ENCODE measurements at regions not wholly inside any gene's neighbourhood (a gene's known extent, or its start where the extent isn't known, plus 50 kb on each side); places are given as distances from the start of the nearest gene placed in this dataset.

DNA sequence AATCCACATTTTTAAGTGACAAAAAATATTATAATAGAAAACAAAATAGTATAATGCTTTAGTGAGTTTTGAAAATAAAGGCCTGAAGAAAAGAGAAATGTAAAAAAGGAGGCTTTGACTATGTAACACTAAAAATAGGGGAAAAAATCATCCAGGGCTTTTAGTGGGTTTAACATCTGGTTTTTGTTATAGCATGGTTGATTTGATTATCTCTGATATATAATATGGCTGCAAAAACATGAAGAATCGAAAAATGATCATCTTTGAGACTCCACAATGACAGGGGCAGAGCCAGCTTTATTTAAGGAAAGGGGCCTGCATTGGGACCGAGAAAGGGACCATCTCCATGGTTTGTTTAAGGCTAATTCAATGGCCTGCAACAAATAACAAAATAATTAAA lies 393.8 kb downstream of the PLK2 start:
- H3K27ac Mint-ChIP-seq (ENCODE audit: unreplicated experiment), result no peak overlapping the region
- H3K27me3 Mint-ChIP-seq (ENCODE audit: unreplicated experiment), result no peaks in the 10 kb centered on the region
- no peaks in the 10 kb centered on the region for H3K4me1 Mint-ChIP-seq (ENCODE audit: low read depth, unreplicated experiment)
- no peak for DNase-seq
- no peak overlapping the region for H3K4me3 Mint-ChIP-seq (ENCODE audit: unreplicated experiment)
- no peaks in the 10 kb centered on the region for H3K9me3 Mint-ChIP-seq (ENCODE audit: unreplicated experiment)
- H3K36me3 Mint-ChIP-seq (ENCODE audit: unreplicated experiment), result no peaks in the 10 kb centered on the region
- TF ChIP-seq, protein P1, sequence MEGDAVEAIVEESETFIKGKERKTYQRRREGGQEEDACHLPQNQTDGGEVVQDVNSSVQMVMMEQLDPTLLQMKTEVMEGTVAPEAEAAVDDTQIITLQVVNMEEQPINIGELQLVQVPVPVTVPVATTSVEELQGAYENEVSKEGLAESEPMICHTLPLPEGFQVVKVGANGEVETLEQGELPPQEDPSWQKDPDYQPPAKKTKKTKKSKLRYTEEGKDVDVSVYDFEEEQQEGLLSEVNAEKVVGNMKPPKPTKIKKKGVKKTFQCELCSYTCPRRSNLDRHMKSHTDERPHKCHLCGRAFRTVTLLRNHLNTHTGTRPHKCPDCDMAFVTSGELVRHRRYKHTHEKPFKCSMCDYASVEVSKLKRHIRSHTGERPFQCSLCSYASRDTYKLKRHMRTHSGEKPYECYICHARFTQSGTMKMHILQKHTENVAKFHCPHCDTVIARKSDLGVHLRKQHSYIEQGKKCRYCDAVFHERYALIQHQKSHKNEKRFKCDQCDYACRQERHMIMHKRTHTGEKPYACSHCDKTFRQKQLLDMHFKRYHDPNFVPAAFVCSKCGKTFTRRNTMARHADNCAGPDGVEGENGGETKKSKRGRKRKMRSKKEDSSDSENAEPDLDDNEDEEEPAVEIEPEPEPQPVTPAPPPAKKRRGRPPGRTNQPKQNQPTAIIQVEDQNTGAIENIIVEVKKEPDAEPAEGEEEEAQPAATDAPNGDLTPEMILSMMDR (IDR thresholded peaks at IDR 0.05; ENCODE audit: partially characterized antibody, unreplicated experiment), result no peak

DNA sequence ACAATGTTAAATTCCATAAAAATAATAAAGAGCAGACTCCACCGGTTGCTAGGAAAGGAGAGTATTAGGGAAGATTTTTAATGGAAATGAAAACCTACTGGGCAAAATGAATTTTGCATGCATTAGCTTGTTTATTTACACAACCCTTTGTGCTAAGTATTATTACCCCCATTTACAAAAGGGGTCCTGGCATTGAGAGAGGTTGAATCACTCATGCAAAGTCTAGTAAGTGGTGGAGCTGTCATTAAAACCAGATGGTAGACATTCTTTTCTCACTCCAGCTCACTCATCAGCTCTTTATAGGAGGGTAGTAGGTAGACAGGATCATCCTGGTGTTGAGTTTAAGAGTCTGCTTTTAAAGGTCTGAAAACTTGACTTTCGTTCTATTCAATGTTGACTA lies 395.1 kb downstream of the PLK2 start:
- H3K27me3 Mint-ChIP-seq (ENCODE audit: unreplicated experiment), result no peaks in the 10 kb centered on the region
- H3K4me3 Mint-ChIP-seq (ENCODE audit: unreplicated experiment), result no peak overlapping the region
- no peaks in the 10 kb centered on the region for H3K9me3 Mint-ChIP-seq (ENCODE audit: unreplicated experiment)
- H3K4me1 Mint-ChIP-seq (ENCODE audit: low read depth, unreplicated experiment), result no peaks in the 10 kb centered on the region
- TF ChIP-seq, protein P1 (IDR thresholded peaks at IDR 0.05; ENCODE audit: partially characterized antibody, unreplicated experiment), result no peak
- H3K27ac Mint-ChIP-seq (ENCODE audit: unreplicated experiment), result no peak overlapping the region
- no peaks in the 10 kb centered on the region for H3K36me3 Mint-ChIP-seq (ENCODE audit: unreplicated experiment)
- no peak for DNase-seq

DNA sequence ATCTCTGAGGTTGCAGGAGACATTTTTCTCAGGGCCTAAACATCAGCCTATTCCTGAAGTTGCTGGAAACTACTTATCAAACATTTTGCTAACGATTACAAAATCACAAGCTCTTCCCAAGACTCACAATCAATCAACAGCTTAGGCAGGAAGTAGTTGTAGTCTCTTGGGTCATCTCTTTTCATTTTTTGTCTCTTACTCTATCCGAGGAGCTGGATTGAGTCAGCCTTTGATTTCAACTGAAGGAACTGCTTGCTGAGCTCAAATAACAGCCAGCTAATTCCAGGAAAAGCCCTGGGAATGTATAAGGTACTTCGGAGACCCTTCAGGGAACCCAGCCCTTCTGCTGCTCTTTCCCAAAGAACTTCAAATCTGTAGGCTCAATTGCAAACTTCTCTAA lies 398.9 kb downstream of the PLK2 start:
- TF ChIP-seq, protein P1 (IDR thresholded peaks at IDR 0.05; ENCODE audit: partially characterized antibody, unreplicated experiment), result no peak
- no peak overlapping the region for H3K4me3 Mint-ChIP-seq (ENCODE audit: unreplicated experiment)
- DNase-seq, result no peak
- peaks cover 2% of the 10 kb centered on the region for H3K9me3 Mint-ChIP-seq (ENCODE audit: unreplicated experiment)
- no peaks in the 10 kb centered on the region for H3K4me1 Mint-ChIP-seq (ENCODE audit: low read depth, unreplicated experiment)
- H3K27me3 Mint-ChIP-seq (ENCODE audit: unreplicated experiment), result no peaks in the 10 kb centered on the region
- H3K27ac Mint-ChIP-seq (ENCODE audit: unreplicated experiment), result no peak overlapping the region
- H3K36me3 Mint-ChIP-seq (ENCODE audit: unreplicated experiment), result no peaks in the 10 kb centered on the region

DNA sequence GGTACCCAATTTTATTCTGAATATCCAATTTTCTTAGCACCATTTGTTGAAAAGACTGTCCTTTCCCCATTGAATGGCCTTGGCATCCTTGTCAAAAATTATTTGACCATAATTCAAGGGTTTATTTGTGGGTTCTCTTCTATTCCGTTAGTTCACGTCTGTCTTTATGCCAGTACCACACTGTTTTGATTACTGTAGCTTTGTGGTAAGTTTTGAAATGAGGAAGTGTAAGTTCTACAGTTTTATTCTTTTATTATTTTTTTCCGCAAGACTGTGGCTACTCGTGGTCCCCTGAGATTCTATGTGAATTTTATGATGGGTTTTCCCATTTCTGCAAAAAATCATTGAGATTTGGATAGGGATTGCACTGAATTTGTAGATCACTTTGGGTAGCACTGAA lies 402.6 kb downstream of the PLK2 start:
- TF ChIP-seq, protein P1 (IDR thresholded peaks at IDR 0.05; ENCODE audit: partially characterized antibody, unreplicated experiment), result no peak
- Mint-ChIP-seq H3K27ac (ENCODE audit: unreplicated experiment) (no peak overlapping the region), H3K36me3 (ENCODE audit: unreplicated experiment) (no peaks in the 10 kb centered on the region), H3K4me1 (ENCODE audit: low read depth, unreplicated experiment) (no peaks in the 10 kb centered on the region), H3K9me3 (ENCODE audit: unreplicated experiment) (peaks cover 2% of the 10 kb centered on the region), H3K4me3 (ENCODE audit: unreplicated experiment) (no peak overlapping the region), H3K27me3 (ENCODE audit: unreplicated experiment) (no peaks in the 10 kb centered on the region)
- DNase-seq, result no peak

DNA sequence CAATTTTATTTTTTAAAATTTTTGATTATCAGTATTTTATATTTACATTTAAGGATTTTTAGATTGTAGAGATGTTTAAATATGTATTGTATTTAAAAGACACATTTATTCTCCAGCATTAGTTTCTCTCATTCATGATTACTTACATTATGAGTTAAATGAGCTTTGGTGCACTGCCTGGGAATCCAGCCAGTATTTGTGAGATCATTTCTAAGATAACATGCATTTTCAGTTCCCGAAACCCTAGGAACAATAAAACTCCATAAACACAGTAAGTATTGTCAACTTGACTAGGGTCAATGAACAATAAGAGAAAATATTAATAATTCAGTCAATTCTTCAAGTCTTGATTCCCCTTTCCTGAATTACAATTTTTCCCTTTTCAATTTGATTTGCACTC lies 403.3 kb downstream of the PLK2 start:
- no peak for DNase-seq

More for the DNA sequence above, 403.3 kb downstream of the PLK2 start:
- Mint-ChIP-seq H3K4me3 (ENCODE audit: unreplicated experiment) (no peak overlapping the region), H3K4me1 (ENCODE audit: low read depth, unreplicated experiment) (no peaks in the 10 kb centered on the region), H3K9me3 (ENCODE audit: unreplicated experiment) (peaks cover 2% of the 10 kb centered on the region), H3K27ac (ENCODE audit: unreplicated experiment) (no peak overlapping the region), H3K27me3 (ENCODE audit: unreplicated experiment) (no peaks in the 10 kb centered on the region), H3K36me3 (ENCODE audit: unreplicated experiment) (no peaks in the 10 kb centered on the region)
- TF ChIP-seq, protein P1 (IDR thresholded peaks at IDR 0.05; ENCODE audit: partially characterized antibody, unreplicated experiment), result no peak
